SU-DHL-6 (cell line): ENCODE measurements at regions not wholly inside any gene's neighbourhood (a gene's known extent, or its start where the extent isn't known, plus 50 kb on each side); places are given as distances from the start of the nearest gene placed in this dataset.
"Not testable (repeated sequence)": the region's sequence is repeated elsewhere in the genome, so short reads cannot be mapped to it uniquely, and the experiment has no call there.

ENCODE experiments used
- H2AFZ ChIP-seq: fragments of 200-600 bp; sonication (generic); 2 replicates; pipeline ENCODE4 v1.6.1; 2014; ENCODE audit warnings: low read depth, mild to moderate bottlenecking, moderate library complexity, mixed read lengths, antibody characterized with exemption, low read length; ENCODE audit not compliant: severe bottlenecking
- H3F3A ChIP-seq: fragments of 200-600 bp; shearing (Covaris generic); 2 replicates; pipeline ENCODE4 v1.6.0; 2016; ENCODE audit warnings: antibody characterized with exemption, mild to moderate bottlenecking; ENCODE audit not compliant: insufficient read depth
- H3K27ac ChIP-seq: fragments of 200-600 bp; sonication (generic); 2 replicates; pipeline ENCODE4 v1.5.1; 2016; ENCODE audit warnings: low read depth, mild to moderate bottlenecking, low read length, moderate library complexity, mixed read lengths
- H3K27me3 ChIP-seq: fragments of 200-600 bp; sonication (generic), shearing (Covaris generic); 2 replicates; pipeline ENCODE4 v1.6.0; 2014; ENCODE audit warnings: mild to moderate bottlenecking, low read length
- H3K36me3 ChIP-seq: fragments of 200-600 bp; sonication (generic); 2 replicates; pipeline ENCODE4 v1.6.1; 2014; ENCODE audit warnings: mild to moderate bottlenecking, low read length, mixed read lengths
- H3K4me2 ChIP-seq: fragments of 300-600, 200-600 bp; shearing (Covaris generic), sonication (generic); 2 replicates; pipeline ENCODE4 v1.6.0; 2014; ENCODE audit warnings: low read length, low read depth, mild to moderate bottlenecking; ENCODE audit not compliant: poor library complexity, severe bottlenecking
- H3K4me3 ChIP-seq: fragments of 200-600 bp; sonication (generic); 2 replicates; pipeline ENCODE4 v1.5.1; 2014; ENCODE audit warnings: antibody characterized with exemption, low read length, mild to moderate bottlenecking, mixed read lengths; ENCODE audit not compliant: insufficient read depth, poor library complexity, severe bottlenecking
- H3K79me2 ChIP-seq: fragments of 200-600 bp; sonication (generic); 2 replicates; pipeline ENCODE4 v1.6.1; 2014; ENCODE audit warnings: mild to moderate bottlenecking, low read length, moderate library complexity; ENCODE audit not compliant: insufficient read depth
- H3K9ac ChIP-seq: fragments of 200-600 bp; sonication (generic); 2 replicates; pipeline ENCODE4 v1.7.0; 2014; ENCODE audit warnings: mild to moderate bottlenecking, low read length
- H3K9me2 ChIP-seq: fragments of 200-600 bp; sonication (generic); replicated peaks from 2 replicates; pipeline ENCODE4 v1.6.1; 2014; ENCODE audit warnings: low read length; ENCODE audit not compliant: insufficient read depth
- H3K9me3 ChIP-seq: fragments of 200-600 bp; sonication (generic); 2 replicates; pipeline ENCODE4 v1.6.1; 2014; ENCODE audit warnings: low read length, mixed read lengths; ENCODE audit not compliant: insufficient read depth
- H4K20me1 ChIP-seq: fragments of 200-600 bp; sonication (generic); 2 replicates; pipeline ENCODE4 v1.6.1; 2014; ENCODE audit warnings: low read depth, mild to moderate bottlenecking, antibody characterized with exemption, low read length, moderate library complexity, mixed read lengths

GRCh38 chr2:89229979-89230378, 538.5 kb downstream of the RPIA start:
- H3F3A ChIP-seq, H2AFZ ChIP-seq, H3K9me2 ChIP-seq, H3K9me3 ChIP-seq, H3K4me3 ChIP-seq, H3K9ac ChIP-seq, H3K79me2 ChIP-seq, H3K36me3 ChIP-seq, H3K27me3 ChIP-seq, H3K27ac ChIP-seq, H4K20me1 ChIP-seq, H3K4me2 ChIP-seq: not testable (repeated sequence)

- not testable (repeated sequence) for H3K9me3 ChIP-seq, H3K4me3 ChIP-seq, H3K27ac ChIP-seq, H3K79me2 ChIP-seq, H3K4me2 ChIP-seq, H3F3A ChIP-seq, H3K27me3 ChIP-seq, H2AFZ ChIP-seq, H4K20me1 ChIP-seq, H3K9me2 ChIP-seq, H3K9ac ChIP-seq, H3K36me3 ChIP-seq
Observed at GRCh38 chr2:89231241-89231640, 539.8 kb downstream of the RPIA start.

GRCh38 chr2:89233931-89234330, 542.5 kb downstream of the RPIA start:
- H3K9me2 ChIP-seq, H3K27ac ChIP-seq, H3K9me3 ChIP-seq, H3K36me3 ChIP-seq, H3F3A ChIP-seq, H3K79me2 ChIP-seq, H2AFZ ChIP-seq, H4K20me1 ChIP-seq, H3K27me3 ChIP-seq: not testable (repeated sequence)
- H3K9ac ChIP-seq, result 0 out of 2 replicates have a peak overlapping the region, but pooled peaks have one; percentile 22
- H3K4me3 ChIP-seq, result peak overlapping the region; percentile 34
- H3K4me2 ChIP-seq, result peak overlapping the region; percentile 50

- not testable (repeated sequence) for H3F3A ChIP-seq, H3K36me3 ChIP-seq, H3K9me3 ChIP-seq, H2AFZ ChIP-seq, H3K9me2 ChIP-seq, H3K27ac ChIP-seq, H4K20me1 ChIP-seq, H3K79me2 ChIP-seq, H3K27me3 ChIP-seq
- 0 out of 2 replicates have a peak overlapping the region, but pooled peaks have one; percentile 22 for H3K9ac ChIP-seq
- H3K4me2 ChIP-seq, result peak overlapping the region; percentile 50
- H3K4me3 ChIP-seq, result peak overlapping the region; percentile 34
Observed at GRCh38 chr2:89234818-89235466, 543.5 kb downstream of the RPIA start.

GRCh38 chr2:89236832-89237450, 545.5 kb downstream of the RPIA start:
- not testable (repeated sequence) for H3K27ac ChIP-seq, H3K9me2 ChIP-seq, H4K20me1 ChIP-seq, H3K9me3 ChIP-seq, H3K79me2 ChIP-seq, H3K36me3 ChIP-seq, H3K9ac ChIP-seq, H3K4me3 ChIP-seq, H3F3A ChIP-seq, H2AFZ ChIP-seq, H3K27me3 ChIP-seq, H3K4me2 ChIP-seq

GRCh38 chr2:89237783-89238182, 546.3 kb downstream of the RPIA start:
- H3K9ac ChIP-seq, H3F3A ChIP-seq: not testable (repeated sequence)

More at GRCh38 chr2:89237783-89238182, 546.3 kb downstream of the RPIA start:
- H3K9me3 ChIP-seq, H4K20me1 ChIP-seq, H3K79me2 ChIP-seq, H3K4me3 ChIP-seq, H3K9me2 ChIP-seq, H3K27ac ChIP-seq, H2AFZ ChIP-seq, H3K4me2 ChIP-seq, H3K36me3 ChIP-seq, H3K27me3 ChIP-seq: not testable (repeated sequence)
